Activated CD8-positive, alpha-beta memory T cell treated with anti-CD3 and anti-CD28 coated beads for 4 hours (primary cell): ENCODE measurements at regions not wholly inside any gene's neighbourhood (a gene's known extent, or its start where the extent isn't known, plus 50 kb on each side); places are given as distances from the start of the nearest gene placed in this dataset.

Source experiments
- DNase-seq, 2 donors: peaks; one replicate each; pipeline ENCODE4 v3.0.0-alpha.2; 2020; ENCODE audit warnings: low read depth in 2 of 2

- DNase-seq = no peak
Measured at GRCh38 chr9:36462245-36462644, 62.2 kb upstream of the RNF38 start.

- no peak for DNase-seq
Measured at GRCh38 chr9:36461323-36461722, 61.3 kb upstream of the RNF38 start.

GRCh38 chr9:36458430-36458915, 58.4 kb upstream of the RNF38 start:
- DNase-seq = peak; percentile 23 to 31

GRCh38 chr9:36457836-36458429, 57.9 kb upstream of the RNF38 start:
- no peak for DNase-seq

GRCh38 chr9:36456480-36457065, 56.5 kb upstream of the RNF38 start:
- DNase-seq = no peak

- DNase-seq = no peak
Measured at GRCh38 chr9:36451949-36452348, 51.9 kb upstream of the RNF38 start.

- no peak for DNase-seq
Measured at GRCh38 chr9:36450110-36450732, 50.2 kb upstream of the RNF38 start.
